Left lung (tissue), 4 donors: ENCODE measurements at regions not wholly inside any gene's neighbourhood (a gene's known extent, or its start where the extent isn't known, plus 50 kb on each side); places are given as distances from the start of the nearest gene placed in this dataset.

Experiments
- ATAC-seq: fragments of 200-7000 bp; cut with Tn5 transposase; one replicate; pipeline ENCODE4 v1.9.1; 2020; ENCODE audit warnings: moderate library complexity
- DNase-seq, 4 donors: peaks; one replicate each; pipeline ENCODE4 v3.0.0-alpha.2; 2013 to 2020
- H3K27ac ChIP-seq, 2 donors: fragments of 200-600 bp; sonication (generic) in 1 of 2; one replicate each; pipeline versions ENCODE4 v1.5.0 to v1.8.0; 2020 to 2021
- H3K27me3 ChIP-seq, 2 donors: fragments of 200-600 bp; sonication (generic) in 1 of 2; one replicate each; pipeline versions ENCODE4 v1.5.0 to v1.8.0; 2020 to 2021
- H3K36me3 ChIP-seq, 2 donors: fragments of 200-600 bp; sonication (generic) in 1 of 2; one replicate each; pipeline versions ENCODE4 v1.5.0 to v1.8.0; 2020 to 2021
- H3K4me1 ChIP-seq, 2 donors: fragments of 200-600 bp; one replicate each; pipeline ENCODE4 v1.8.0; 2021
- H3K4me3 ChIP-seq, 2 donors: fragments of 200-600 bp; sonication (generic) in 1 of 2; one replicate each; pipeline versions ENCODE4 v1.5.0 to v1.8.0; 2020 to 2021; ENCODE audit warnings: mild to moderate bottlenecking in 1 of 2
- H3K9me3 ChIP-seq, 2 donors: fragments of 200-600 bp; sonication (generic) in 1 of 2; one replicate each; pipeline versions ENCODE4 v1.5.0 to v1.8.0; 2020 to 2021
- CTCF ChIP-seq, 2 donors: fragments of 200-600 bp; sonication (generic) in 1 of 2; IDR thresholded peaks; one replicate each; pipeline versions ENCODE4 v1.5.0 to v1.8.0; 2021; ENCODE audit warnings: antibody characterized with exemption in 2 of 2
- intact Hi-C, 2 donors: fragments of 100-400 bp; cut with DNase I; formaldehyde crosslinking; loops; one replicate each; pipeline versions ENCODE4 v1.11.2 to v1.14.2; 2022
- donor health status: DM: no; HTN: yes; CAD: no.
- donor health status: DM: no; HTN: no; CAD: no.

DNA sequence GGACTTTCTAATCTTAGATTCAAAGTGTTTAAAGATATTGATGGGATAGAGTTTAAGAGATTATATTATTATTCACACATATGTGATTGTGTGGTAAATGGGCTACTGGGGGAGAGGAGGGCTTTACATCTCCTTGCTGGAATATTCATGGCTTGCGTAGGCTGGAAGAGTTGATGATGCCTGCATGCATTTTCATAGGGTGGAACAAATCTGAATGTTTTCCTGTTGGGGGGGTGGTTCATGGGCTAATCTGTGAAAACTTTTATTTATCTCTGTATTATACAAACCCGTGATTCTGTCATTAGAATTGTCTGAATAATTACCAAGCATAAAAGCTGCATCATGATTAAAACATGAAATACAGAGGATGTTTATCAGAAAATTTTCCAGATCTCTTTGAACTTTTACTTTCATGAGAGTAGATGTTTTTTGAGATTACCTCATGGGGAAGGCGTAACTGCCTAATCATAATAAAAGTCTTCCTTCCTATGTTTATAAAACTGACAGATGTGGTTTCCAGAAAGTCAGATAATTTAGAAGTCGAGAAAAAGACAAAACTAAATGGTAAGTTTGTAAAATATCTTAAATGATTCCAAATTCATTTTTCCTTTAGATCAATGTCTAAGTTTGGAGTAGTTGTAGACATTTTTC lies 1185.4 kb upstream of the SEMA6A start:
- H3K27ac ChIP-seq, result no peak overlapping the region
- no peak for TF ChIP-seq CTCF (IDR thresholded peaks at IDR 0.05)
- no peaks in the 10 kb centered on the region for H3K27me3 ChIP-seq
- ATAC-seq (no peak), DNase-seq (no peak)
- no peaks in the 10 kb centered on the region for H3K9me3 ChIP-seq
- H3K4me3 ChIP-seq, result no peak overlapping the region
- no peaks in the 10 kb centered on the region for H3K36me3 ChIP-seq
- H3K4me1 ChIP-seq, result no peaks in the 10 kb centered on the region
- intact Hi-C loops, result no loop called here

- intact Hi-C loops, result no loop called here
- H3K27me3 ChIP-seq, result no peaks in the 10 kb centered on the region
- no peaks in the 10 kb centered on the region for H3K4me1 ChIP-seq
- H3K9me3 ChIP-seq, result no peaks in the 10 kb centered on the region
- no peak for DNase-seq
- ATAC-seq, result no peak
- H3K27ac ChIP-seq, result no peak overlapping the region
- TF ChIP-seq CTCF (IDR thresholded peaks at IDR 0.05), result no peak
- no peaks in the 10 kb centered on the region for H3K36me3 ChIP-seq
- no peak overlapping the region for H3K4me3 ChIP-seq
These were observed 1177.8 kb upstream of the SEMA6A start for GRCh38 chr5:117752403-117752802.

DNA sequence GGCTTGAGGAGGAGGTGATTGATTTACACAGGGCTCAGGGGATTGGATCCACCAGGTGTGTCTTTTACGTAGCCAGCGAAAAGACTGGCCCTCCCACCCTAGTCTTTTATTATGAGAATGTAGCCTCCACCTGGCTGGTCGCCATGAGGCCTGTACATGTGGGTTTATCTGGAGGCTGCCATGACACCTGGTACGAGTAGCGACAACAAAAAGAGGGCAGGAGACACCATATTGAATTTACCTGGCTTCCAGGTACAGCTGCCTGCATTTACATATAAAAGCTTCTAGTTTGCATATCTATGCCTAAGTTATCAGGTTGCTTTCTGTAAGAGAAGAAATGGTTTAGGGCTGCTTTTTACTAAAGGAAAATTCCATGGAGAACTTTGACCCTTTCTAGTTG lies 1173.7 kb upstream of the SEMA6A start:
- TF ChIP-seq CTCF (IDR thresholded peaks at IDR 0.05), result no peak
- intact Hi-C loops, result no loop called here
- Histone ChIP-seq H3K27ac (no peak overlapping the region), H3K36me3 (no peaks in the 10 kb centered on the region), H3K9me3 (no peaks in the 10 kb centered on the region), H3K27me3 (no peaks in the 10 kb centered on the region), H3K4me3 (no peak overlapping the region), H3K4me1 (no peaks in the 10 kb centered on the region)
- DNase-seq (no peak), ATAC-seq (no peak)

DNA sequence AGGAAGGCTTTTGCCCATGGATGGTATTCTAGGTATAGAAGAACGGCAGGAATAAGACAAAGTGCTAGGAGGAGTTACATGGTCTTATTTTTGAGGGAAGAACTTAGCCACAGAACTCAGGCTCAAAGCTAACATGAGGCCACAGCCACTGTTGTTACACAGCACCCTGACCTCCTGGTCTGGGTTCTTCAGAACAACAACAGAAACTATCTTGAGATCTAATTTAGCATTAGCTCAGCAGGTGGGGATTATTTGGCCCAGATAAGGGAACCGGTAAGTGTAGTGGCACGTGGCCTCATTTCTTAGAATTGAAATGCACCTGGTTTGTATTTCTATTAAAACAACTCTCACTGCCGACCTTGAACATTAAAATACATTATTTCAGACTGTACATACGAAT lies 1168.7 kb upstream of the SEMA6A start:
- TF ChIP-seq CTCF (IDR thresholded peaks at IDR 0.05), result no peak
- H3K4me1 ChIP-seq, result no peaks in the 10 kb centered on the region
- no peak overlapping the region for H3K27ac ChIP-seq
- ATAC-seq (no peak), DNase-seq (no peak)
- H3K27me3 ChIP-seq, result no peaks in the 10 kb centered on the region
- H3K9me3 ChIP-seq, result no peaks in the 10 kb centered on the region
- intact Hi-C loops, result no loop called here
- no peak overlapping the region for H3K4me3 ChIP-seq
- H3K36me3 ChIP-seq, result no peaks in the 10 kb centered on the region

GRCh38 chr5:117741655-117742206 lies 1167.1 kb upstream of the SEMA6A start:
- intact Hi-C loops, result no loop called here
- H3K4me1 ChIP-seq, result no peaks in the 10 kb centered on the region
- H3K27ac ChIP-seq, result no peak overlapping the region
- H3K9me3 ChIP-seq, result no peaks in the 10 kb centered on the region
- DNase-seq (no peak), ATAC-seq (no peak)
- no peak for TF ChIP-seq CTCF (IDR thresholded peaks at IDR 0.05)
- H3K36me3 ChIP-seq, result no peaks in the 10 kb centered on the region
- H3K4me3 ChIP-seq, result no peak overlapping the region
- no peaks in the 10 kb centered on the region for H3K27me3 ChIP-seq
